ENCODE measurements at regions not wholly inside any gene's neighbourhood (a gene's known extent, or its start where the extent isn't known, plus 50 kb on each side); places are given as distances from the start of the nearest gene placed in this dataset.

GRCh38 chr21:14863745-14864210 lies 201.0 kb downstream of the NRIP1 start:
- in situ Hi-C loops (cut with HindIII; ENCODE audit: low sequenced_read_pairs) = no loop called here
- no peak for DNase-seq (ENCODE audit: low read depth, low spot score)
- no peak for TF ChIP-seq CTCF (IDR thresholded peaks at IDR 0.05; ENCODE audit: low read depth, low read length)
- no peak overlapping the region for H3K4me3 ChIP-seq (ENCODE audit: low read depth, low read length)

- in situ Hi-C loops (cut with HindIII; ENCODE audit: low sequenced_read_pairs) = no loop called here
- peak; percentile 66 for TF ChIP-seq CTCF (IDR thresholded peaks at IDR 0.05; ENCODE audit: low read depth, low read length)
- peak; percentile 46 for DNase-seq (ENCODE audit: low read depth, low spot score)
- no peak overlapping the region for H3K4me3 ChIP-seq (ENCODE audit: low read depth, low read length)
These were observed 201.7 kb downstream of the NRIP1 start for GRCh38 chr21:14862794-14863720.

- DNase-seq (ENCODE audit: low read depth, low spot score) = no peak
- no peak overlapping the region for H3K4me3 ChIP-seq (ENCODE audit: low read depth, low read length)
- in situ Hi-C loops (cut with HindIII; ENCODE audit: low sequenced_read_pairs) = no loop called here
- no peak for TF ChIP-seq CTCF (IDR thresholded peaks at IDR 0.05; ENCODE audit: low read depth, low read length)
These were observed 206.5 kb downstream of the NRIP1 start for GRCh38 chr21:14858311-14858710.

- in situ Hi-C loops (cut with HindIII; ENCODE audit: low sequenced_read_pairs) = no loop called here
- no peak for DNase-seq (ENCODE audit: low read depth, low spot score)
- H3K4me3 ChIP-seq (ENCODE audit: low read depth, low read length) = no peak overlapping the region
- TF ChIP-seq CTCF (IDR thresholded peaks at IDR 0.05; ENCODE audit: low read depth, low read length) = no peak
These were observed 207.3 kb downstream of the NRIP1 start for GRCh38 chr21:14857529-14857928.

- no peak overlapping the region for H3K4me3 ChIP-seq (ENCODE audit: low read depth, low read length)
- DNase-seq (ENCODE audit: low read depth, low spot score) = peak; percentile 31
- no peak for TF ChIP-seq CTCF (IDR thresholded peaks at IDR 0.05; ENCODE audit: low read depth, low read length)
- in situ Hi-C loops (cut with HindIII; ENCODE audit: low sequenced_read_pairs) = no loop called here
These were observed 214.4 kb downstream of the NRIP1 start for GRCh38 chr21:14850394-14850793.

- H3K4me3 ChIP-seq (ENCODE audit: low read depth, low read length) = no peak overlapping the region
- no peak for TF ChIP-seq CTCF (IDR thresholded peaks at IDR 0.05; ENCODE audit: low read depth, low read length)
- in situ Hi-C loops (cut with HindIII; ENCODE audit: low sequenced_read_pairs) = no loop called here
- DNase-seq (ENCODE audit: low read depth, low spot score) = no peak
These were observed 218.2 kb downstream of the NRIP1 start for GRCh38 chr21:14846621-14847020.
